ENCODE measurements at regions not wholly inside any gene's neighbourhood (a gene's known extent, or its start where the extent isn't known, plus 50 kb on each side); places are given as distances from the start of the nearest gene placed in this dataset.

- Mint-ChIP-seq H3K9me3 (no peaks in the 10 kb centered on the region), H3K27me3 (ENCODE audit: low read depth) (no peaks in the 10 kb centered on the region; the same call in 1 of the 2 replicates), H3K27ac (peak overlapping the region; percentile 97), H3K36me3 (no peaks in the 10 kb centered on the region), H3K4me3 (peak overlapping the region; percentile 51), H3K4me1 (peaks cover 58% of the 10 kb centered on the region)
- DNase-seq (ENCODE audit: low spot score) (peak; percentile 64), ATAC-seq (peak; percentile 93)
- POLR2A ChIA-PET = interaction anchor here (0.6 kb wide), 1 partner anchor 1195 kb away, joined by 4 read pairs; no protein-coding TSS in a partner anchor
- CTCF ChIA-PET = interaction anchor here (0.5 to 3.1 kb wide), 9 partner anchors 16 to 1035 kb away, joined by 3 to 15 read pairs (median 4); no protein-coding TSS in a partner anchor
- TF ChIP-seq FOXK1 (CRISPR knock-in tag; IDR thresholded peaks at IDR 0.05) = 0 out of 2 replicates have a peak, but pooled peaks have one; percentile 12
- no peak for TF ChIP-seq ZNF263 (CRISPR knock-in tag; IDR thresholded peaks at IDR 0.05; ENCODE audit: low read depth)
Observed at GRCh38 chr1:61005614-61006580, 76.5 kb upstream of the NFIA start.

GRCh38 chr1:61004262-61005003 lies 77.9 kb upstream of the NFIA start:
- POLR2A ChIA-PET = no interaction called here
- Mint-ChIP-seq H3K36me3 (no peaks in the 10 kb centered on the region), H3K4me3 (no peak overlapping the region), H3K9me3 (no peaks in the 10 kb centered on the region), H3K27me3 (ENCODE audit: low read depth) (no peaks in the 10 kb centered on the region; the same call in 1 of the 2 replicates), H3K27ac (no peak overlapping the region), H3K4me1 (peaks cover 58% of the 10 kb centered on the region)
- ATAC-seq (no peak), DNase-seq (ENCODE audit: low spot score) (no peak)
- CTCF ChIA-PET = interaction anchor here (0.6 to 3.1 kb wide), 5 partner anchors 38 to 1033 kb away, joined by 3 to 15 read pairs (median 4); no protein-coding TSS in a partner anchor
- no peak for TF ChIP-seq PRDM15 (CRISPR knock-in tag; IDR thresholded peaks at IDR 0.05)
- no peak for TF ChIP-seq PRRX2 (CRISPR knock-in tag; IDR thresholded peaks at IDR 0.05)
- no peak for TF ChIP-seq NFYB (CRISPR knock-in tag; conservative IDR thresholded peaks at IDR 0.05; ENCODE audit: low read depth)
- TF ChIP-seq ZBTB43 (CRISPR knock-in tag; IDR thresholded peaks at IDR 0.05) = no peak
- no peak for TF ChIP-seq FOXP1 (CRISPR knock-in tag; IDR thresholded peaks at IDR 0.05; ENCODE audit: borderline replicate concordance)
- no peak for TF ChIP-seq ZNF416 (CRISPR knock-in tag; IDR thresholded peaks at IDR 0.05)
- TF ChIP-seq EMX1 (CRISPR knock-in tag; IDR thresholded peaks at IDR 0.05) = no peak
- TF ChIP-seq NFATC4 (CRISPR knock-in tag; IDR thresholded peaks at IDR 0.05) = no peak
- TF ChIP-seq MLX (CRISPR knock-in tag; IDR thresholded peaks at IDR 0.05) = no peak
- no peak for TF ChIP-seq CREM (CRISPR knock-in tag; IDR thresholded peaks at IDR 0.05)
- TF ChIP-seq SMAD3 (CRISPR knock-in tag; IDR thresholded peaks at IDR 0.05; ENCODE audit: borderline replicate concordance) = no peak
- TF ChIP-seq TP53 (CRISPR knock-in tag; IDR thresholded peaks at IDR 0.05) = no peak
- no peak for TF ChIP-seq E2F5 (CRISPR knock-in tag; IDR thresholded peaks at IDR 0.05)
- no peak for TF ChIP-seq ESRRA (CRISPR knock-in tag; IDR thresholded peaks at IDR 0.05; ENCODE audit: borderline replicate concordance)
